SK-N-SH (cell line): ENCODE measurements at regions not wholly inside any gene's neighbourhood (a gene's known extent, or its start where the extent isn't known, plus 50 kb on each side); places are given as distances from the start of the nearest gene placed in this dataset.

Source experiments
- CTCF ChIA-PET: fragments of 300-600, 350-600 bp; formaldehyde crosslinking; extraction: SDS; loops from one replicate; lab custom pipeline; 2021; lab: Yijun Ruan, JAX
- POLR2A ChIA-PET: fragments of 350-600 bp; sonication (Branson Sonifier 250); formaldehyde crosslinking; extraction: SDS; loops from one replicate; lab custom pipeline; 2020; ENCODE audit warnings: antibody characterized with exemption, inconsistent platforms; lab: Yijun Ruan, JAX
- DNase-seq: peaks from one replicate; pipeline ENCODE4 v3.0.0; 2012
- H2AFZ ChIP-seq: fragments of 200-600 bp; sonication (generic); 2 replicates; pipeline ENCODE4 v1.8.1; 2016; ENCODE audit warnings: antibody characterized with exemption, mild to moderate bottlenecking, low read depth
- H3F3A ChIP-seq: fragments of 200-600 bp; sonication (generic); replicated peaks from 2 replicates; pipeline ENCODE3; 2016; ENCODE audit warnings: antibody characterized with exemption, mild to moderate bottlenecking; ENCODE audit not compliant: insufficient read depth
- H3K27ac ChIP-seq, 2 experiments: fragments of 200-500 bp in 1 of 2; fragments of 200-600 bp in 1 of 2; sonication (Bioruptor generic) in 1 of 2; sonication (generic), shearing (Covaris generic) in 1 of 2; 2 replicates each; pipeline versions ENCODE4 v1.5.1 to v1.6.1; 2014 to 2016; ENCODE audit warnings: low read depth in 2 of 2, inconsistent platforms in 1 of 2, low read length in 1 of 2, mild to moderate bottlenecking in 1 of 2, mixed read lengths in 1 of 2
- H3K27me3 ChIP-seq: fragments of 200-600 bp; sonication (generic), shearing (Covaris generic); 2 replicates; pipeline ENCODE4 v1.6.1; 2016; ENCODE audit warnings: mixed run types; ENCODE audit not compliant: insufficient read depth
- H3K36me3 ChIP-seq, 2 experiments: fragments of 200-500 bp in 1 of 2; fragments of 200-600 bp in 1 of 2; sonication (Bioruptor generic) in 1 of 2; sonication (generic) in 1 of 2; replicated peaks in 1 of 2; 2 replicates each; pipeline versions ENCODE3 to v1.5.1; 2014 to 2016; ENCODE audit warnings: low read length in 1 of 2, mild to moderate bottlenecking in 1 of 2; ENCODE audit not compliant: insufficient read depth in 2 of 2, control insufficient read depth in 1 of 2
- H3K4me1 ChIP-seq, 2 experiments: fragments of 200-500 bp in 1 of 2; fragments of 200-600 bp in 1 of 2; sonication (Bioruptor generic) in 1 of 2; sonication (generic), shearing (Covaris generic) in 1 of 2; 2 replicates each; pipeline versions ENCODE4 v1.5.1 to v1.6.1; 2014 to 2016; ENCODE audit warnings: low read depth in 1 of 2, low read length in 1 of 2, mixed run types in 1 of 2; ENCODE audit not compliant: insufficient read depth in 2 of 2, control insufficient read depth in 1 of 2
- H3K4me2 ChIP-seq: fragments of 200-600 bp; sonication (generic), shearing (Covaris generic); 2 replicates; pipeline ENCODE4 v1.6.1; 2017; ENCODE audit warnings: mixed run types
- H3K4me3 ChIP-seq, 2 experiments: fragments of 200-500 bp in 1 of 2; fragments of 200-600 bp in 1 of 2; sonication (Bioruptor generic) in 1 of 2; sonication (generic), shearing (Covaris generic) in 1 of 2; 2 replicates each; pipeline versions ENCODE4 v1.5.1 to v1.8.1; 2014 to 2016; ENCODE audit warnings: low read depth in 2 of 2, inconsistent platforms in 1 of 2, low read length in 1 of 2, mild to moderate bottlenecking in 1 of 2, mixed read lengths in 1 of 2, moderate library complexity in 1 of 2
- H3K79me2 ChIP-seq: fragments of 200-600 bp; sonication (generic); 2 replicates; pipeline ENCODE4 v1.8.1; 2017; ENCODE audit warnings: mild to moderate bottlenecking; ENCODE audit not compliant: insufficient read depth
- H3K9ac ChIP-seq: fragments of 200-600 bp; sonication (generic); 2 replicates; pipeline ENCODE4 v1.6.1; 2017; ENCODE audit warnings: mixed run types
- H3K9me2 ChIP-seq: fragments of 200-600 bp; sonication (generic); 2 replicates; pipeline ENCODE4 v1.6.1; 2017; ENCODE audit warnings: mixed run types
- H3K9me3 ChIP-seq: fragments of 200-600 bp; sonication (generic); 2 replicates; pipeline ENCODE4 v1.6.1; 2017; ENCODE audit warnings: mixed run types, mild to moderate bottlenecking, moderate library complexity
- H4K20me1 ChIP-seq: fragments of 200-600 bp; sonication (generic); 2 replicates; pipeline ENCODE4 v1.6.1; 2017; ENCODE audit warnings: mild to moderate bottlenecking, mixed run types; ENCODE audit not compliant: insufficient read depth
- CTCF ChIP-seq: fragments of 200-600 bp; sonication (generic); IDR thresholded peaks from 2 replicates; pipeline ENCODE4 v1.6.1; 2017; ENCODE audit warnings: antibody characterized with exemption, mild to moderate bottlenecking, moderate library complexity
- EZH2phosphoT487 ChIP-seq: fragments of 200-600 bp; sonication (generic); IDR thresholded peaks from 2 replicates; pipeline ENCODE4 v1.6.1; 2017; ENCODE audit warnings: low read depth, mixed run types, mild to moderate bottlenecking, antibody characterized with exemption, moderate library complexity, borderline replicate concordance
- FOXJ3 ChIP-seq: sonication (generic); formaldehyde crosslinking; IDR thresholded peaks from 2 replicates; pipeline ENCODE4 v1.5.1; 2020; ENCODE audit warnings: mild to moderate bottlenecking, missing genetic modification reagents
- NFIC ChIP-seq: IDR thresholded peaks from 2 replicates; pipeline ENCODE4 v1.4.0; 2012; ENCODE audit warnings: borderline replicate concordance
- RAD21 ChIP-seq: IDR thresholded peaks from 2 replicates; pipeline ENCODE4 v1.6.1; 2012; ENCODE audit warnings: mild to moderate bottlenecking, low read length
- REST ChIP-seq: IDR thresholded peaks from 2 replicates; pipeline ENCODE4 v1.6.1; 2012; ENCODE audit warnings: mild to moderate bottlenecking, low read depth, low read length, moderate library complexity
- RFX5 ChIP-seq: IDR thresholded peaks from 2 replicates; pipeline ENCODE4 v1.6.1; 2012; ENCODE audit warnings: mild to moderate bottlenecking, improper control_type of control experiment, low read length
- TAF1 ChIP-seq: IDR thresholded peaks from 2 replicates; pipeline ENCODE4 v1.6.1; 2012; ENCODE audit warnings: low read depth, mild to moderate bottlenecking, low read length, moderate library complexity, borderline replicate concordance
- ZBTB33 ChIP-seq: IDR thresholded peaks from 2 replicates; pipeline ENCODE4 v1.4.0; 2012; ENCODE audit warnings: low read depth, borderline replicate concordance
- WGBS: methylation state at CpG from one replicate; pipeline ENCODE4 v1.1.6; 2017; ENCODE audit warnings: low lambda C conversion rate; 5-methylcytosine and 5-hydroxymethylcytosine counted together

- no peak for TF ChIP-seq REST
Measured at GRCh38 chr2:234302664-234302991, 194.3 kb downstream of the ARL4C start (continued).

GRCh38 chr2:234300932-234301823, 195.7 kb downstream of the ARL4C start:
- H3K4me2 ChIP-seq = no peak overlapping the region
- H3K4me1 ChIP-seq = peaks cover 0 to 2% of the 10 kb centered on the region in 2 experiments; a peak in 1 of 4 replicates
- TF ChIP-seq RAD21 = no peak
- TF ChIP-seq TAF1 = no peak
- no peak for TF ChIP-seq EZH2phosphoT487
- TF ChIP-seq, all 33 proteins: peak for 0
- H3K36me3 ChIP-seq = no peaks in the 10 kb centered on the region
- no peaks in the 10 kb centered on the region for H3K9me2 ChIP-seq
- ChIA-PET CTCF (interaction anchor here (0.6 to 3.1 kb wide), 4 partner anchors 12 to 189 kb away, joined by 3 to 15 read pairs (median 6); no protein-coding TSS in a partner anchor), POLR2A (no interaction called here)
- H3K9ac ChIP-seq = no peak overlapping the region
- no peak overlapping the region for H2AFZ ChIP-seq
- no peaks in the 10 kb centered on the region for H3K27me3 ChIP-seq
- WGBS = 94% methylated on average over 17 of the region's 18 CpGs
- H3F3A ChIP-seq = no peaks in the 10 kb centered on the region
- no peak overlapping the region for H3K27ac ChIP-seq
- no peak overlapping the region for H3K4me3 ChIP-seq
- no peaks in the 10 kb centered on the region for H3K79me2 ChIP-seq
- H4K20me1 ChIP-seq = no peaks in the 10 kb centered on the region
- H3K9me3 ChIP-seq = no peaks in the 10 kb centered on the region
- no peak for DNase-seq

GRCh38 chr2:234300391-234300925, 196.4 kb downstream of the ARL4C start:
- Histone ChIP-seq H2AFZ (no peak overlapping the region), H3K27me3 (no peaks in the 10 kb centered on the region), H3K36me3 (no peaks in the 10 kb centered on the region), H3K79me2 (no peaks in the 10 kb centered on the region), H4K20me1 (no peaks in the 10 kb centered on the region), H3K9ac (no peak overlapping the region), H3F3A (no peaks in the 10 kb centered on the region), H3K27ac (no peak overlapping the region), H3K9me3 (no peaks in the 10 kb centered on the region), H3K4me1 (peaks cover 0 to 2% of the 10 kb centered on the region in 2 experiments; a peak in 1 of 4 replicates), H3K4me3 (no peak overlapping the region), H3K4me2 (no peak overlapping the region), H3K9me2 (no peaks in the 10 kb centered on the region)
- CTCF ChIA-PET = interaction anchor here (1.2 to 3.1 kb wide), 2 partner anchors 11 to 42 kb away, joined by 3 to 15 read pairs; no protein-coding TSS in a partner anchor
- no peak for TF ChIP-seq NFIC
- no peak for TF ChIP-seq REST
- no peak for TF ChIP-seq CTCF
- no peak for TF ChIP-seq ZBTB33
- no peak for TF ChIP-seq RFX5
- no peak for TF ChIP-seq FOXJ3 (CRISPR knock-in tag)
- no peak for DNase-seq
- WGBS = 92% methylated on average over 4 of the region's 6 CpGs
- POLR2A ChIA-PET = no interaction called here
